ENCODE measurements at regions not wholly inside any gene's neighbourhood (a gene's known extent, or its start where the extent isn't known, plus 50 kb on each side); places are given as distances from the start of the nearest gene placed in this dataset.

DNA sequence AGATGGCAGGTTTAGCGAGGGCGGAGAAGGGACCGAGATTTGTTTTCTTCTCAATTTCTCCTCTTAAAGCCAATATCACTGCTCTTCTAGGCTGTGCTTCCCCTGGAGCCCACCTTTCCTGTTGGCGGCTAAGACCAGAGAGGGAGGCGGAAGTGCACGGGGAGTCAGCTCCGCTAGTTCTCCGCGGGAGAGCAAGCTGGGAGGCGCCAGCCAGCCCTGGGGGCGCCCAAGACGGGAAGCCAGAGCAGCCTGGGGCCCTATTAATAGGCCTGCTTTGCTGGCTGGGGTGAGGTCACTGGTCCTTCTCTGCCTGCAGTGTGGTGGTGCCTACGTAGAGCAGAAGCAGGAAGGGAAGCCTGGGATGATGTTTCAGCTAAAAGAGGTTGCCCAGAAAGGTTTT is 61.6 kb downstream of the LSM5 start:
- DNase-seq (ENCODE audit: low read depth), result no peak

DNA sequence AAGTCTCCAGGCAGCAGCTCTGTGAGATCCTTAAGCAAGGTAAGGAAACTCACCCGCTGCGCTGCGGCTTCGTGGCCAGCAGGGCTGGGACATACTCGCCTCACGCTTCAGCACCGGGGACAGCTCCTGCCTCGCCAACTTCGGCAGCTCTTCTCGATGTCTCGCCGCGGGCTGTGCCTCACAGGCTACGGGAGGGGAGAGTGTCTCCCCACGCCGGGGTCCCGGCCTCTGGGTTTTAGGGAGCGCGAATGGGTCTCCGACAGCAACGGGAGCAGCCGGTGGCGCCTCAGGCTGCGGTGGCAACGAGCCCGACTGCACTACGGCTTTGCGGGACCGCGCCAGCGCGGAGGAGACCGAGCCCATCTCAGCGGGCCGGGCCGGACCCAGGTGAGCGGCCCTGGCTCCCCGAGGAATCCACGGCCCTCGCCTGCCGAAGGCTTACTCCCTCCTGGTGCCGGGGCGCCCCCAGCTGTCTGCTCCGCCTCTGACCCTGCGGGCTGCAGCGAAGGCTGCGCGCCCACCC is 62.4 kb downstream of the LSM5 start:
- peak; percentile 14 for DNase-seq (ENCODE audit: low read depth)

DNA sequence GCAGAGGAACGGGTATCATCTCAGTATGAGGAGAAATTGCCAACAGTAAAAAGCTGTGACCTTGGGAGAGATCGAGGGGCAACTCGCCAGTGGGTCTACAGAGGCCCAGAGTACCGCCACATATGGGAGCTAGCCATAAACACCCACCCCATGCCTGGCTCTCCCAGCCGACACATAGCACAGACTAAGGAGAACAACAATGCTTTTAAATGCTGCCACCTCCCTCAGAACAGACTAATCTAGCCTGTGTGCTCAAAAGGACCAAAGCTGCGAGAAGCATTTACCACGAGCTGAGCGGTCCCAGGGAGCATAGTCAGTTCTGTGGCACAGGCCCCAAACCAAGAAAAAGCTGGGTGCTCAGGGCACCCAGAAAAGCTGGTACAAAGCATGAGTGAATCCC is 73.3 kb downstream of the LSM5 start:
- no peak for DNase-seq (ENCODE audit: low read depth)

DNA sequence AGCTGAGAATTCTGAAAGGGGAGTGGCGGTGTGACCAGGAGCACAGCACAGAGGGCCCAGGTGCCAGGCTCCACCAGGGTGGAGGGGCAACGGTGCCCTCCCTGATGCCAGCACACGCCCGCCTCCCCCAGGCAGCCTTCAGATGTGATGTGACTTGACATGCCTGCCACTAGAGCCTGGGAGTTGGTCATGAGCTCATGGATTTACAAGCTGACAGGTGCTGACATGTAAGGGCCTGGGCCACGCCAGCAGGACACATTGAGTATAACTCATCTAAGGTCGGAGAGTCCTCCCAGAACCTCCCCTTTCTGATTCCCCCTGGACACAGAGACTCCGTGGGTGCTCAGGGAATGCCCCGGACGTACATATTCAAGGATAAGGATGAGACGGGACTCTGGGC is 74.2 kb downstream of the LSM5 start:
- DNase-seq (ENCODE audit: low read depth), result no peak

DNA sequence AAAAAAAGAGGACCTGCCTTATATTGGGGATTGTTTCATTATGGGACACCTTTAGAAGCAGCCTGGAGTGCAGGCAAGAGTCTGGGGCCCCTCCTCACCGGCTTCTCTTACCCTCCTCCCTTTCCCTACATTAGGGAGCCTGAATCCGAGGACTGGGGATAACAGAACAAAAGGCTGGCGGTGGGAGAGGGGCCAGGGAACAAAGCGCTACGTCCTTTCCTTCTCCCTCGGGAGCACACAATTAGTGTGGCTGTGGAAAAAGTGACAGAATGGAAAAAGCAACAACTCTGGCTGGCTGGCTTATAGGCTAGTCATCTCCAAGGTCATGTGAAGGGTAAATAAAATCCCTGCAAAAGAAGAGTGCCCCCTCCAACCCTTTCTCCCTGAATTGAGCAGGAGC is 74.7 kb downstream of the LSM5 start:
- no peak for DNase-seq (ENCODE audit: low read depth)

DNA sequence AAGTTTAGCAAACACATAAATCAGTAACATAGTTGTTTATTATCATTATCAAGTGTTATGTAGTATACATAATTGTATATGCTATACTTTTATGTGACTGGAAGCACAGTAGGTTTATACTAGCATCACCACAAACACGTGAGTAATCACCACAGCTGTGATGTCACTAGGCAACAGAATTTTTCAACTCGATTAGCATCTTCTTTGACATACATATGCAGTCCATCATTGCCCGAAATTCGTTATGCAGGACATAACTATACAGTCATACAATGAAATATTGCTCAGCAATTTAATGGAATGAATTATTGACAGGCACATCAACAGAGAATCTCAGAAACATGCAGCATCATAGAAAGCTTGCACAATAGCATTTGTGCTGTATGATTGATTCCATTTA is 77.7 kb downstream of the LSM5 start:
- DNase-seq (ENCODE audit: low read depth), result no peak

DNA sequence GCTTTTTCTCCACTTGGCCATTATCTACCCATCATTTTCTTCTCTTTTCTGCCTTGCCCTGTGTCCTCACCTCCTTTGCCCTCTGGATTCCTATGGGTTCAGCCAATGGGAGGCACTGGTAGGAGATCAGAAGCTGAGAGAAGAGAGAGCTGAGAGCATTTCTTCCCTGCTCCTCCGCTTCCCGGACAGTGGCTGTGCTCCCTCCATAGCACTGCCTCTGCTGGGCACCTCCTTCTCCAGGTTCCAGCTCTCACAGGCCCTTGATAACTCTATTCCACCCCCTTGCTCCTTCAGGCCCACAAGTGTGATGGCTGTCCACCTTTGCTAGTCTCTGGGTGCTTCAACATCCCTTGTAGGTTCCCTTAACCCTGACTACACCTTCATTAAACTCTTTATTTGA is 79.6 kb downstream of the LSM5 start:
- DNase-seq (ENCODE audit: low read depth), result no peak

DNA sequence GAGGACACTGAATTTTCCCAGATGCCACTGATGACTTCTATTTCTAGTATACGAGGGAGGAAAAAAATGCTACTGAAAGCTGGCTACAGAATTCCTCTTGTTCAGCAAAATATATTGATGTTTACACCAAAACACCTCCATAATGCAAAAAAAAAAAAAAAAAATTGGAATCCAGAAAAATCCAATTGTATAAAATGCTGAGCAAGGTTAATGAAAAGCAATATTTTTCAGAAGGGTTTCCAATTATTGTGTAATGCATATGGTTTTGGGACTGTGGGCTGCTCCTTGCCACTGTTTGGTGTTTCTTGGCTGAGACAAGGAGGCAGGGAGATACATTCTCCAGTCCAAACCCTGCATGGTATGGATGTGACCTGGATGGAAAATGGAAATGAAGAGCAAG is 83.8 kb downstream of the LSM5 start:
- DNase-seq (ENCODE audit: low read depth), result no peak

DNA sequence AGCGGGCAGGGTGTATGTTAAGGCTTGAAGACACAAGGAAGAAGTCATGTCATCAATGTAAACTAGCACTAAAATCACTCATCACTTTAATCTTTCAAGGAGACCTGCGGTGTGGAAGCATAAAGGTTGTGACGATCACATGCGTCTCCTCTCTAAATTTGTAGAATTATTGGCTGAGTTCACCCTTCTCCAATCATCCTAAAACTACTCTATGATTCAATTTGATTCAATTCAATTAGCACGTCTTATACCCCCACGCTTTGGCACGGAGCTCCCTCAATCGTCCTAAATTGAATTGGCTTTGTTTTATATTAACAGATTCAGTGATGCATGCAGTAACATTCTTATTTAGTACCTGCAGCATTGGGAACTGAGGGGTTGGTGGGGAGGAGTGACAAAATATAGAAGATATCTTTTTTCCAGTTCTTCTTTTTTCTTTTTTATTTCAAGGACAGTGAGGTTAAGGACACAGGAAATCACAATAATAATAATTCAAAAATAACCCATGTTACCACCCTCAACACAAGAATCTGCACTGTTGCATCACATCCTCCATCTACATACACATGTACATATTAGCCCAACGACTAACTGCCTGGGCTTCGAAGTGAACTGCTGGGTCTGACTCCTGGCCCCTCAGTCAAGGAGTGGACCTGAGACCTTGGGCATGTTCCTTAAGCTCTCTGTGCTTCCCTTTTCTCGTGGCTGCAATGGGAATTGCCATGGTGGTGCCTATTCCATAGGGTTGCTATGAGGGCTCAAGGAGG is 86.5 kb downstream of the LSM5 start:
- DNase-seq (ENCODE audit: low read depth), result no peak

DNA sequence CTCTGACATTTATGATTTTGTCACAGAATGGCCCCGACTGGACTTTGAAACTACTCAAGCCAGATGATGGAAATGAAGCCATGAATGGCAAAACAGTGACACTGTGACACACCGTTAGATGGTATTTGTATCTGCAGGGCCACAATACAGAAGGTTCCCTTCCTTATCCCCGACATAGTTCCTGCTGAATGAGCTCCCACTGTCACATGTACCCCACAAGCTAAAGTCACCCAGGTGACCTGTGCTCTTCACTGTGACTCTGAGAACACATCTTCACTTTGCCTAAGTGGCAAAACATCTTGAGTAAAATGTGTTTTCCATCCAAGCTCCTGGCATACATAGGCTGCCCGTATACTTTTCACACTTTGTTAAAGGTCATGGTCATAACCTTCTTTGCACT is 89.5 kb downstream of the LSM5 start:
- no peak for DNase-seq (ENCODE audit: low read depth)

DNA sequence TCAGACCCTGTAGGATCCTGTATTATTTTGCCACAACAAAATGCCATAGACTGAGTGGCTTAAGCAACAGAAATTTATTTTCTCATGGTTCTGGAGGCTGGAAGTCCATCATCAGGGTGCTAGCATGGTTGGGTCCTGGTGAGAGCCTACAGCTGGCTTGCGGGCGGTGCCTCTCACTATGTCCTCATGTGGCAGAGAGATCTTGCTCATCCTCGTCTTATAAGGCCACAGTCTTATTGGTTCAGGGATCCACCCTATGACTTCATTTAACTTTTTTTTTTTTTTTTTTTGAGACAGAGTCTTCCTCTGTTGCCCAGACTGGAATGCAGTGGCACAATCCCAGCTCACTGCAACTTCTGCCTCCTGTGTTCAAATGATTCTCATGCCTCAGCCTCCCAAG is 90.9 kb downstream of the LSM5 start:
- no peak for DNase-seq (ENCODE audit: low read depth)

DNA sequence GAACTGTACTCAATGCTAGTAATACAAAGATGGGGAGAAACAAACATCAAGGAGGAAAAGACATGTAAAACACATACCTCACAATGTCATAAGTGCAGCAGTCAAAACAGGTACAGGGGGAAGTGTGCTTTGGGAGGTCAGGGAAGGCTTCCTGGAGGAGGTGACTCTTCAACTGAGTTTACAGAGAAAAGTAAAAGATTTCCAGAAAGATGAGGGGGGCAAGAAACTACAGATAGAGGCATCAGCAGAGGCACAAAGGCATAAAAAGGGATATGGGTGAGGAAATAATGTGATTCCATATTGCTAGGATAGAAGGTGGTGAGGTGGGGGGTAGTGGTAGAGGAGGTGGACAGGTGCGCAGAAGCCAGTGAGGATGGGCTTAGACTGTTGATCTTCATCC is 95.0 kb downstream of the LSM5 start:
- no peak for DNase-seq (ENCODE audit: low read depth)

DNA sequence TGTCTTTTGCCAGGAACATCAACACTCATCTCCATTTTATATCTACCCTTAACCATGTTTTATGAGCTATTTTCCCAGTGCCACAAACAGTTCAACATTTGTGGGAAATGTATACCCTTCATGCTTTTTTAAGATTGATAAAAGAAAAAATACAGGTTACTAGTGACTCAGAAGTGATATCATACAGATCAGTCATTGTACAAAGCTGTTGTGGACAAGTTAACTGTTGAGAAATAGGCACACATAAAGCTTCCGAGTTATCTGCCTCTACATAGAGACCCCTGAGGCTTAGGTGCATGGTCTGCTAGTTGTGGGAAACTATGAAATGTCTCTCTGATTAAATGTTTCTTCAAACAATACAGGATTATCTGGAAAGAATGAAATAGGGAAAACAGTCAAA is 96.3 kb downstream of the LSM5 start:
- DNase-seq (ENCODE audit: low read depth), result no peak

DNA sequence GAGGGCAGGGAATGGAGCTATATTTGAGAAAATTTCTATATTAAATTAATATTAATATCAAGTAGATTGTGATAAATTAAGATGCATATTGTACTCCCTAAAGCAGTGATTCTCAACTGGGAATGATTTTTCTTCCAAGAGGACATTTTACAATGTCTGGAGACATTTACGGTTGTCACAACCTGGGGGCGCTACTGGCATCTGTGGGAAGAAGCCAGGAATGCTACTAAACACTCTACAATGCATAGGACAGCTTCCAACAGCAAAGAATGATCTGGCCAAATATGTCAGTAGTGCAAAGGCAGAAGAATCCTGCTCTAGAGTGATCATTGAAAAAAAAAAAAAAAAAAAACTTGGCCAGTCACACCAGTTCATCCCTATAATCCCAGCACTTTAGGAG is 100.0 kb downstream of the LSM5 start:
- no peak for DNase-seq (ENCODE audit: low read depth)

DNA sequence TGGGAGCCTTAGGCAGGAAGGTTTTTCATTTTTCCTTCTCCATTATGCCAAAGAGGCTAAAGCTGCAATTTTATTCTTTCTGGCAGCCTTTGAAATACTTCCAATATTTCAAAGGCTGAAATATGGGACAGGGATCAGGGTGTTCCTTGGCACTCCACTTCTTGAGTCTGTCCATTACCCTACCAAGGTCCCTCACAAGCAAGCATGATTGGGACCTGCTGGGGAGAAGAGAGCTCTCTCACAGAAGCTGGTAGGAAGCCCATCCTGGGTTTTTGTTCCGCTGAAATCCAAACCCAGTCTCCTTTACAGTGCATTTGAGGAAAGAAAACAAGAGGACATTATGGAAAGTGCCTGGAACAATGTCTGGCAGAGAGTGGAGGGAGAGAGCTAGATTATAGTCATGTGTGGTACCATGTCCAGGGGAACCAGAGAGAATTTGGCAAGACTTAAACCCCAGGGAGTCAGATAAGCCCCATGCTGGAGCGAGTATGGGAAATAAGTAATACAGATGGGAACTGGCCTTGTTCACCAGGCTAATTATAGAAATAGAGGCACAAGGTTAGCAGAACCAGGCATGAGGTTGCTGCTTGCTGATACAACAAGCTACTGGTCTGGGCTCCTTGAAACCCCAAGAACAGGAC is 104.7 kb downstream of the LSM5 start:
- DNase-seq (ENCODE audit: low read depth), result no peak

DNA sequence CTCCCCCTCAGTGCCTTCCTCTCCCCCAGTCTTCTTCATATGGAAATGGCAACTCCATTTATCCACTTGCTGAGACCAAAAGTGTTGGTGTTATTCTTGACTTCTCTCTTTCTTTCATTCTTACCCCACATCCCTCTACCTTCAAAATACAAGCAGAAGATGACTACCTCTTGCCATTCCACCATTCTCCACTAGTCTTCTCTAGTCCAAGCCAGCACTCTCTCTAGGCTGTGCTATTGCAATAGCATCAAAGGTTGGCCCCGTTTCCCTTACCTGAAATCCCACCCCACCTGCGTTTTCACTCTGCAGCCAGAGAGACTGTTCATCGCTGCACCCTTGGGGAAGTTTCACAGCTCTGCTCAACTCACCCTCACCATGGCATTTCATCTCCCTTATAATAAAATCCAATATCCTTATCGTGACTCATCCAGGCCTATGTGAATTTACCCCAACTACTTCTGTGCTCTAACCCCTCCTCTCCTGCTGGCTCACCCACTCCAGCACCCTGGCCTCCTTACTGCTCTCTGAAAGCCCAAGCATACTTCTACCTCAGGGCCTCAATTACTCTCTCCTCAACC is 109.1 kb downstream of the LSM5 start:
- no peak for DNase-seq (ENCODE audit: low read depth)

DNA sequence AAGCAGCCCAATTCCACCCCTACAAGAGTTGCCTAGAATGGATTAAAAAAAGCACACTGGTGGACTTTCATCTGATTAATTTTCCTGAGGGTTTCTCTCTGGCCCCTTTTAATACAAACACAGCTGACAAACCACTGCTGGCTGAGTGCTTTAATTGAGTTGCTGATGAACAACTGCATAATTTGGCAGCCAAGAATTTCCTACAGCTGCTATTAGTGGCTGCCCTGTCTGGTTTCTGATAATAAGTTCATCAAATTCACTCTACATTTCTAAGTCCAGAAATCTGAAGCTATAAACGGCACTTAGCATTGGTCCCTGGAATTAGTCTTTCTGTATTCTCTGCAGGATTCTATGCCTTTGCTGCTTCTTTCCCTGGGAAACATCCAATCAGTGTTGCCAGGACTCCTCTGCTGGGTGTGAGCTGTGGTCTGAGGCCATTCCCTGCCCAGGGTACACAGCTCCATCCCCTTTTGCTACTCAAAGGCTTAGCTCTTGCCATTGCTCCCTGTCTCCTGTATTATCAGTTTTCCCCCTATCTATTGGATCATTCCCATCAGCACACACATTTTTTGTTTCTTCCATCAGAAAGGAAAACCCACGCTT is 110.6 kb downstream of the LSM5 start:
- DNase-seq (ENCODE audit: low read depth), result no peak

DNA sequence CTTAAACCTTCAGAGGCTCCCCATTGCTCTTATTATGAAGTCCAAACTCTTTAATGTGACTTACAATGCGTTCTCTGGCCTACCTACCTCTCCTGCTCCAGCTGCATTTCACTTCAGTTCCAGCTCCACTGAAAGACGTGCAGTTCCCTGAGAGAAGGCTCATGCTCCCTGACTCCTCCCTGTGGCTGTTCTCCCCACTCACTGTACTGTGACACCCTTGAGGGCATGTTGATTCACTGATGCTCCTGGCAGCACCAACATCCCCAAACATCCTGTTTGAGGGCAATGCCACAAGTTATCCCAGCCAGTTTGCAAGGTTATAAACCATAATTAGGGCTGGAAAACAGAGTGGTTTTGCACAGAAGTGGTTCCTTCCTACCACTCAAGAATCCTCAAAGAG is 111.2 kb downstream of the LSM5 start:
- no peak for DNase-seq (ENCODE audit: low read depth)

DNA sequence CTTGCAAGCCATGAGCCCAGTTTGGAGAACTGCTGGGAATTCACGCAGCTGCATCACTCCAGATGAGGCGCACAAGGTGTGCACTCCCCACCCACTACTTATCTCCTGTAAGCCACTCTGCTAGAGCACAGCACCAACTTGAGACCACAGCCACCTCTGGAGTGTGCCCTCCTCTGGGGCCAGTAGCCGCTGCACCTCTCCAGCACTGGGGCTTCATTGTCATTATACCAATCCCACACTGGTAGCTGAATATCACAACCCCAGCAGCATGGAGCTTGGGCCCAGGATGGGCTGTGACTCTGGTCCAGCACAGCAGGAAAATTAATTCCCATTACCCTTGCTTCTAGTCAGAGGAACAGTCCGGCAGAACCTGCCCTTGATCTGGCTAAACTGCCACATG is 125.6 kb downstream of the LSM5 start:
- no peak for DNase-seq (ENCODE audit: low read depth)

DNA sequence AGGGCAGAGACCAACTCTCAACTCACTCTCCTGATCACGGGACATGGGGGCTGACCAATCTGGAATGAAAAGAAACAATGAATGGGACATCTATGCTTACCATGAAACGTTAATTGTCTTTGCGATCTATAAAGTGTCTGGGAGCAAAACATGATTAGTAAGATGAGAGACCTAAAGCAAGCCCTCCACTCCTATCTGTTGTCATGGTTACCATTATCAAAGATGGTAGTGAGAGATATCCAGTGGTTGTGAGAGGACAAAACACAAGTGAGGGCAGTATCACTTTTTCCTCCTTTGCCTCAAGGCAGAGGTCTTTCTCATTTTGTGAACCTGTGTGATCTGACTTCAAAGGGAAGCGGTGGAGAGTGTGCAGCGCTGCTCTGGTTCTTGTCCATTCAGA is 130.1 kb downstream of the LSM5 start:
- DNase-seq (ENCODE audit: low read depth), result no peak

DNA sequence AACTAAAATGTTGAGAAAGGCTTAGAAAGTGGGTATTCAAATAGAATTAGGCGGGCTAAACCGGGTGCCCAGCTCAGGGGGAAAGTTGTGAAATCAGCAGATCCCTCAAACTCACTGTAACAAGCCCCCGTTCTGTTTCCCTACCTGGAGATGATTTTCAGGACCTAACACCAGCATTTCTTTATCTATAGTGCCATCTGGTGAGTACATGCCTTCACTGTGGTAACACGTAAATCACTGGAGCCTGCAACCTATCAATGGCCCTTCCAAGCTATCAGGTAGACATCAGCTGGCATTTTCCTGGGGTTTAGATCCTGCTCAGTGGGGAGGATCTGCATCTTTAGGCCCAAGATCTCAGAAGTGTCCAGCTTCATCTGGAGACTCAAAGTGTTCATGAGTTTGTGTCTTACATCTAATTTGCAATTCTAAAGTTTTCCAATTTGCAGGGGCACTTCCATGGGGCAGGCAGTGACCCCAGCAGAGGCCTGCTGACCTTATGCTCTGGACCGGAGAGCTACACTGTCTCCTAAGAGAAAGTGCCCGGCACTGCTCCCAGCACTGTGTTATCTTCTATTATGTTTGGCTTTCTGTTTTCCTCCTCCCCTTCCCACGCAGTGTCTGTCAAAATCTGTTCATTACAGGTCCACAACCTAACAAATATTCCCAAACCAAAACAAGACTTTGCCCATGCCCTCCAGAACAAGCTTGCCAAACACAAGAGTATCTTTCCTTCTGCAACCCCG is 132.5 kb downstream of the LSM5 start:
- DNase-seq (ENCODE audit: low read depth), result no peak

DNA sequence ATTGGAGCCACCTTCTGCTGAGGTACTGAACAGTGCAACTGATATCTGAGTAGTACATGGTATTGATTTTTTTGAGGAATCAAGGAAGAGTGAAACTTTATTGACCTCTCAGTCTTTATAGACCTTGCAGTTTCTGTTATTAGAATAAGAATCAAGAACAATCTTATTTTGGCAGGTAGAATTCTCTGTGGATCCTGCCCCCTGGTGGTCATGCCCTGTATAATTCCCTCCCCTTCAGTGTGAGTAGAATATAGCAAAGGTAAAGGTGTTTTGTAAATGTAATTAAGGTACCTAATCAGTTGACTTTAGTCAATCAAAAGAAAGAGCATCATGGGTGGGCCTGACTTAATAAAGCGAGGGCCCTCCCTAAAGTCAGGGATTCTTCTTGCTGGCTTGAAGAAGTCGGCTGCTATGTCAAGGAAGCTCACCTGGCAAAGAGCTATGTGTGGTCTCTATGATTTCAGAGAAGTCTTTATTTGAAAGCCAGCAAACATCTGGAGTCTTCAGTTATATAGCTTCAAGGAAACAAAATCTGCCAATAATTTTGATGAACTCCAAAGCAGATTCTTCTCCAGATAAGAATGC is 142.8 kb downstream of the LSM5 start:
- no peak for DNase-seq (ENCODE audit: low read depth)
